ENCODE measurements at regions not wholly inside any gene's neighbourhood (a gene's known extent, or its start where the extent isn't known, plus 50 kb on each side); places are given as distances from the start of the nearest gene placed in this dataset.
"Not testable (repeated sequence)": the region's sequence is repeated elsewhere in the genome, so short reads cannot be mapped to it uniquely, and the experiment has no call there.

- DNase-seq (ENCODE audit: low read depth), result no peak
Measured at GRCh38 chr7:68754414-68754813, 843.9 kb upstream of the AUTS2 start.

DNA sequence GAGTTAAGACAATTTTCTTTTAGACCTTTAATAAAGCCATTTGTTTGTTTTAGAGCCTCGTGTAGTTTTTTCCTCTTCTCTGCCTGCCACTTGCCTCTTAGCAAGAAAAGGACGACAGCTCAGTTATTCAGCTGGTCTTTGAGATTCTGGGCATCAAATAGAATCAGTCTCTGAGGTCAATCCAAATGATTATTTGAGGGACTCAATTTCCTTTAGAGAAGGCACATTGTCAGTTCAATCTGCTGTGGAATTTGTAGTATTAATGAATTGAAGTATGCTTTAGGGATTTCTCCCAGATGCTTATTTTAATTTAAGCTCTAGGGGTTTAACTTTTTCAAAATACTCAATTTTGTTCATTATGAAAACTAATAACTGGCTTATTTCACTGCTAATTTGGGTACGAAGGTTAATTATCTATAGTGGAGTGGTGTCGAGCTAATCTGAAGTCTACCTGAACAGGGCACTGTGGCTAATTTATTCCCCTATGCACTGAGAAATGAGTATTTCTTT is 841.2 kb upstream of the AUTS2 start:
- no peak for DNase-seq (ENCODE audit: low read depth)

GRCh38 chr7:68760556-68760955 is 837.7 kb upstream of the AUTS2 start:
- DNase-seq (ENCODE audit: low read depth), result no peak

GRCh38 chr7:68767462-68767861 is 830.8 kb upstream of the AUTS2 start:
- no peak for DNase-seq (ENCODE audit: low read depth)

DNA sequence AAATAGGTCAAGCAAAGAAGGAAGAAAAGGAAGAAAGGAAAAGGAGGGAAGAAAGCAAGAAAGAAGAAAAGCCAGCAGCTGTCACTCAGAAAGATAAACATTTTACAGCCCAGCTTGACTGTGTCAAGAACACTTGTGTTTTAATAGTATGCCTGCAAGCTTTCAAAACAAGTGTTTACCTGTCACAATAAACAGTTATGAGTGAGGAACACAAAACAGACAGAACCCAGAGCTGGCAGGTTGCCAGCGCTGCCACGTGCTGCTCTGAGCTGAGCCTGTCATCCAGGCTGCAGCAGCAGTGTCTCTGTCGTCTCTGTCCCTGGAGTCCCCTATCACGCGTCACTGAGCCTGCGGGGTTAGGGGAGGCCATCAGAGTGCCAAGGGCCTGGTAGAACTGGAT is 827.6 kb upstream of the AUTS2 start:
- no peak for DNase-seq (ENCODE audit: low read depth)

DNA sequence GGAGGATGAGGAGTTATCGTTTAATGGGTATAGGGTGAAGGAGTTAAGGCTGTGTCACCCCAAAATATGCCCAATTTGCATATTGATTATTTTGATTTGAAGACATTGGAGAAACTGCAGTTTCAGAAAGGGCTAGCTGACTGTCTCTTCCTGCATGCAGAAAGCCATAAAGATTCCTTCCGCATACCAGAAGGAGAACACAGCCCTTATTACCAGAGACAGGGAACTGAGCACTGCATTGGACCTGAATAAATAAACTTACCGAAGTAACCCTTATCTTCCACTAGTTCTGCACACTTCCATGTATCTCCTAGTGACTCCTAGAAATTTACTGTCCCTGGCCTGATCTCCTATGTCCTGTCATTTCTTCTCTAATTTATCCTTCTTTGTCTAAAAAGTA is 821.9 kb upstream of the AUTS2 start:
- no peak for DNase-seq (ENCODE audit: low read depth)

DNA sequence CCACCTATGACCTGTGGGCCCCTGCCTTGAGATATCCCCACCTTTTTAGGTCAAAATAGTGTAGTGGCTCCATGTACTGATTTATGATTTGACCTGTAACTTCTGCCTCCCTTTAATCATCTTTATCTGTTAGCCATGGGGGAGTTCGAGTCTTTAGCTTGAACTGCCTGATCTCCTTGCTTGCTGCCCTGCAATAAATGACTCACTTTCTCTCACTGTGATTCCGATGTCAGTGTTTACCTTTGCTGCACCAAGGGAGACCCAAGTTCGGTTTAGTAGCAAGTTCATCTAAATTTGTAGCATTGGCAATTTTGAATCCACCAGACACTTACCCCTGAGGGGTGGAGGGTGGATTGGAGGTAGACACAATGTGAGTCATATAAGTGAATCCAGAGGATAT is 814.6 kb upstream of the AUTS2 start:
- peak; percentile 4 for DNase-seq (ENCODE audit: low read depth)

- no peak for DNase-seq (ENCODE audit: low read depth)
Measured at GRCh38 chr7:68785036-68785435, 813.2 kb upstream of the AUTS2 start.

DNA sequence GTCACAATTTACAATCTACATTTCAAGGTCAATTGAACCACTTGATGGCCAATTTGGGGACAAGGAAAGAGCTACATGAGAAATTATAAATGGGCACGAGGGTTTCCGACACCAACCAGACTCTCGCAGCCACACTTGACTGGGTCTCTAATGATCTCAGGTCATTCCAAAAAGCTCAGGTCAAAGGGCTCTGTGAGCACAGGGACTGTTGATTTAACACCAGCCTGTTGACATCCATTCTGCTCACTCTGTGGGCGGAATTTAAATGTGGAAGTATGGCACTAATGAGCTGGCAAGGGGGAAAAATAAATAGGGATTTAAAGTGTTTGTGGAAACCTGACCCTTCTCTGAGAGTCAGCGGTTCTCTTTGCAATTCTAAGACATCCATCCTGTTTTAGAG is 810.7 kb upstream of the AUTS2 start:
- no peak for DNase-seq (ENCODE audit: low read depth)

DNA sequence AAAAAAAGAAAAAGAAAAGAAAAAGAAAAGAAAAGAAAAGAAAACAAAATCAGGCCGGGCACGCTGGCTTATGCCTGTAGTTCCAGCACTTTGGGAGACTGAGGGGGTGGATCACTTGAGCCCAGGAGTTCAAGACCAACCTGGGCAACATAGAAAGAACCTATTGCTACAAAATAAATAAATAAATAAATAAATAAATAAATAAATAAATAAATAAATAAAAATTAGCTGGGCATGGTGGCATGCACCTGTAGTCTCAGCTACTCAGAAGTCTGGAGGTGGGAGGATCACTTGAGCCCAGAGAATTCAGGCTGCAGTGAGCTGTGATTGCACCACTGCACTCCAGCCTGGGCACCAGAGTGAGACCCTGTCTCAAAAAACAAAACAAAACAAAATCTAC is 809.7 kb upstream of the AUTS2 start:
- not testable (repeated sequence) for DNase-seq (ENCODE audit: low read depth)

DNA sequence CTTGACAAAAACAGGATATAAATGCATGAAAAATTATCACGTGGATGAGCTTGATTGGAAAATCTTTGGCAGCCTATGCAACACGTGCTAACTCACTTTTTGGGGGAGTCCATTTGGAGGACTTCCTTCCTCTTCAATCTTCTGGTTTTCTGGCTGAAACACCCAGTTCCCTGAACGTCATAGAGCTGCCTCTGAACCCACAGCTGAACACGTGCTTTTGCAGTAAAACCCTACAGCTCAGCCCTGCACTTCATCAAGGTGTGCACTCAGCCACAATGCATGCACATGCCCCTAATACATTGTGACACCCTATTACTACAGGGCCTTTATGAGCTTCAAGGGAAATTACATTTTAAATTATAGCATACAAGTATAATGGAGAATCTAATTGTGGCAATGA is 808.7 kb upstream of the AUTS2 start:
- DNase-seq (ENCODE audit: low read depth), result no peak

GRCh38 chr7:68792351-68792750 is 805.9 kb upstream of the AUTS2 start:
- DNase-seq (ENCODE audit: low read depth), result no peak

DNA sequence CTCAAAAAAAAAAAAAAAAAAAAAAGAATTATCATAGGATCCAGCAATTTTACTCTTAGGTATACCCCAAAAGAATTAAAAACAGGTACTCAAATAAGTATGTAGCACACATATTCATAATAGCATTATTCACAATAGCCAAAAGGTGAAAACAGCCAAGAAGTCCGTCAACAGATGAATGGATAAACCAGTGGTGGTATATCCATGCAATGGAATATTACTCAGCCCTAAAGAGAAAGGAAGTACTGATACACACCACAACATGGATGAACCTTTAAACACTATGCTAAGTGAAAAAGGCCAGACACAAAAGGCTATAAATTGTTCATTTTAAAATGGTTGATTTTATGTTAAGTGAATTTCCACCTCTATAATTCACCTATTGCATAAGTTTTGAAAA is 804.8 kb upstream of the AUTS2 start:
- no peak for DNase-seq (ENCODE audit: low read depth)

- DNase-seq (ENCODE audit: low read depth), result peak; percentile 3
Measured at GRCh38 chr7:68800316-68800715, 798.0 kb upstream of the AUTS2 start.

- DNase-seq (ENCODE audit: low read depth), result no peak
Measured at GRCh38 chr7:68805159-68805558, 793.1 kb upstream of the AUTS2 start.

DNA sequence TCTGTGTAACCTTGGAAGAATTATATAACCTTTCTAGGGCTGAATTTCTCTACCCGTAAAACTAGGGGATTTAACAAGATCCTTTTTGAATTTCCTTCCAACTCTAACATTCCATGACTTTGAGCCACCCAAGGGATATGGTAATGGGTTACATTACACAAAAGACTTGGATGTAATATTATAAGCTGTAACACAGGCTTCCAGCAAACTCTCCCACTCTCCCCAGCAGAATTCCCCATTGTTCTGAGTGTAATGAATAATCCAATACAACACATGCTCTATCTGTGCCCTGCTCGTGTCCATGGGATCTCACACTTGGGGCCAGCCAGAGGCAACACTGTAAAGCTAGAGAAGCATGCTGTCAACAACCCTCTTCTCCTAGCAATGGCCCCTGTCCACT is 790.6 kb upstream of the AUTS2 start:
- no peak for DNase-seq (ENCODE audit: low read depth)

- no peak for DNase-seq (ENCODE audit: low read depth)
Measured at GRCh38 chr7:68813551-68814080, 784.7 kb upstream of the AUTS2 start.

DNA sequence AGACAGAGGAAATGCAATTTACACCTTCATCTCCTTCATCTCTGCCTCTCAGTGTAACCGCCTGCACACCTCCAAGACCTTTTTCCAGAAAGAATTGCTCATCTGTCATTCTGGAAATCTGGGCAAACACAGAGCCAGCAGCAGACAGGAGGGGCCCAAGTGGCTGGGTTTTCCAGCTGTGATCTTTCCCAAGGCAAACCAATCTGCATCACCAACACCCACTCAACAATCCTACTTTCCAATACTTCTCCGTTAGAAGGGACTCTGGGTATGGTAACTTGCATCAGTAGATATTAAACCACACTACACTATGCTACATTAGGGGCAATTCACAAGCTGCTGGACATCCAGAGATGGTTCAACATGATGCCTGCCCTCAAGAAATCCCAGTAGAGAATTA is 781.8 kb upstream of the AUTS2 start:
- no peak for DNase-seq (ENCODE audit: low read depth)

GRCh38 chr7:68820321-68820720 is 778.0 kb upstream of the AUTS2 start:
- DNase-seq (ENCODE audit: low read depth), result no peak

DNA sequence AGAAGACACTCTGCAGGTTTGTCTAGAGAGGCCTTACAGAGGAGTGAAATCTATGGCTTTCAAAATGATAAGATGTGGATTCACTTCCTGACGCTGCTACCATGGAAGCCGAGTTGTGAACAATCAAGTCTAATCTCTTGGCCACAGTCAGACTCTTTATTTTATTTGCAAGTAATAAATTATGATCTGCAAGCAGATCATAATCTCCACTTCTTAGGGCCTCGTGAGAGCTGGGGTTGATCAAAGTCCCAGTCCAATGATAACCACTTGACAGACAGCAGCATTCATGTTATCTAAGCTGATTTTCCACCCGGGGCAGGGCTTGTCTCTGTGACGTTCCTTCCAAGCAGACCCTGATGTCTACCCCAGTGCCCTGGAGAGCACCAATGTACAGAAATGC is 776.4 kb upstream of the AUTS2 start:
- no peak for DNase-seq (ENCODE audit: low read depth)

GRCh38 chr7:68823996-68824780 is 774.1 kb upstream of the AUTS2 start:
- DNase-seq (ENCODE audit: low read depth), result no peak

- DNase-seq (ENCODE audit: low read depth), result no peak
Measured at GRCh38 chr7:68828575-68828974, 769.7 kb upstream of the AUTS2 start.

DNA sequence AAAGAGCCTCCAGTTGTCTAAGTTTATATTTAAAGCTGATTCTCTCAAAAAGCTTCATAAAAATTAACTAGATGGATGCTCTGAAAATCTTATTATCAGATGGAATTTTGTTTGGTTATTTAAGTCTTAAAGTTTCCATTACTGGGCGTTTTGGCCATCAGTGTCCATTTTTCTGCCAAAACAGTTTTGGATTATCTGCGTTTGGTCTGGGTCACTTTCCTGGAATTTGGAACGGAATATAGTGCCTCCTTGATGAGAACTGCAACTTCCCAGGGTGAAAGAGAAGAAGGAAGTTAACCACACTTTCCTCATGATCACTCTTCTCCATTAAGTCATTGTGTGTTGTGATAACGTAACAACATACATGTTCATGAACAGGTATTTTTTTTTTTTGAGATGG is 764.9 kb upstream of the AUTS2 start:
- no peak for DNase-seq (ENCODE audit: low read depth)

- DNase-seq (ENCODE audit: low read depth), result no peak
Measured at GRCh38 chr7:68839014-68839413, 759.3 kb upstream of the AUTS2 start.
